ENCODE measurements at regions not wholly inside any gene's neighbourhood (a gene's known extent, or its start where the extent isn't known, plus 50 kb on each side); places are given as distances from the start of the nearest gene placed in this dataset.
"Not testable (repeated sequence)": the region's sequence is repeated elsewhere in the genome, so short reads cannot be mapped to it uniquely, and the experiment has no call there.

DNA sequence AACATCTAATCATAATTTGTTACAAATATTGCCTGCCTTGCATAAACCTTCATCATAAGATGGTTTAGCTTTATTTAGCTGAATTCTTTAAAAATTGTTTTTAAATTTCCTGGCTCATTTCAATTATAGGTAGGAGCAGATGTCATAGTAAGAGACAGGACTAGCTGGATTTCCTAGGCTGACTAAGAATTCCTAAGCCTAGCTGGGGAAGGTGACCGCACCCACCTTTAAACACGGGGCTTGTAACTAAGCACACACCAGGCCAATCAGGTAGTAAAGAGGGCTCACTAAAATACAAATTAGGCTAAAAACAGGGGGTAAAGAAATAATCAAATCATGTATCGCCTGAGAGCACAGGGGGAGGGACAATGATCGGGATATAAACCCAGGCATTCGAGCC is 96.6 kb upstream of the PRDM9 start:
- TF ChIP-seq, protein P1, sequence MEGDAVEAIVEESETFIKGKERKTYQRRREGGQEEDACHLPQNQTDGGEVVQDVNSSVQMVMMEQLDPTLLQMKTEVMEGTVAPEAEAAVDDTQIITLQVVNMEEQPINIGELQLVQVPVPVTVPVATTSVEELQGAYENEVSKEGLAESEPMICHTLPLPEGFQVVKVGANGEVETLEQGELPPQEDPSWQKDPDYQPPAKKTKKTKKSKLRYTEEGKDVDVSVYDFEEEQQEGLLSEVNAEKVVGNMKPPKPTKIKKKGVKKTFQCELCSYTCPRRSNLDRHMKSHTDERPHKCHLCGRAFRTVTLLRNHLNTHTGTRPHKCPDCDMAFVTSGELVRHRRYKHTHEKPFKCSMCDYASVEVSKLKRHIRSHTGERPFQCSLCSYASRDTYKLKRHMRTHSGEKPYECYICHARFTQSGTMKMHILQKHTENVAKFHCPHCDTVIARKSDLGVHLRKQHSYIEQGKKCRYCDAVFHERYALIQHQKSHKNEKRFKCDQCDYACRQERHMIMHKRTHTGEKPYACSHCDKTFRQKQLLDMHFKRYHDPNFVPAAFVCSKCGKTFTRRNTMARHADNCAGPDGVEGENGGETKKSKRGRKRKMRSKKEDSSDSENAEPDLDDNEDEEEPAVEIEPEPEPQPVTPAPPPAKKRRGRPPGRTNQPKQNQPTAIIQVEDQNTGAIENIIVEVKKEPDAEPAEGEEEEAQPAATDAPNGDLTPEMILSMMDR (IDR thresholded peaks at IDR 0.05) = not testable (repeated sequence)
- not testable (repeated sequence) for TF ChIP-seq POLR2A (IDR thresholded peaks at IDR 0.05)
